HEK293 (cell line): ENCODE measurements at regions not wholly inside any gene's neighbourhood (a gene's known extent, or its start where the extent isn't known, plus 50 kb on each side); places are given as distances from the start of the nearest gene placed in this dataset.

ENCODE experiments used
- KLF16 ChIP-seq: fragments of 450-650 bp; formaldehyde crosslinking; IDR thresholded peaks from 2 replicates; pipeline ENCODE4 v1.5.1; 2017; ENCODE audit warnings: missing biosample characterization, missing genetic modification characterization
- ZNF274 ChIP-seq, 2 experiments: fragments of 200-500 bp in 1 of 2; fragments of 450-650 bp in 1 of 2; sonication (Bioruptor generic) in 1 of 2; formaldehyde crosslinking in 1 of 2; IDR thresholded peaks; 2 replicates each; pipeline versions ENCODE4 v1.5.1 to v1.6.1; 2014 to 2016; ENCODE audit warnings: borderline replicate concordance in 1 of 2, inconsistent platforms in 1 of 2, low read length in 1 of 2, missing biosample characterization in 1 of 2, missing genetic modification characterization in 1 of 2
- ZNF660 ChIP-seq: fragments of 450-650 bp; IDR thresholded peaks from 2 replicates; pipeline ENCODE4 v1.5.1; 2018; ENCODE audit warnings: missing biosample characterization, mild to moderate bottlenecking, missing genetic modification characterization
- TF ChIP-seq, protein P1 (sequence below): fragments of 450-650 bp; formaldehyde crosslinking; optimal IDR thresholded peaks from 2 replicates; pipeline ENCODE3; 2016; ENCODE audit warnings: missing biosample characterization, mild to moderate bottlenecking, missing genetic modification characterization
- TF ChIP-seq, protein P2 (sequence below): fragments of 450-650 bp; formaldehyde crosslinking; IDR thresholded peaks from 2 replicates; pipeline ENCODE4 v1.5.1; 2016; ENCODE audit warnings: missing biosample characterization, missing genetic modification characterization
- TF ChIP-seq, protein P3 (sequence below): fragments of 450-650 bp; formaldehyde crosslinking; IDR thresholded peaks from 2 replicates; pipeline ENCODE4 v1.5.1; 2016; ENCODE audit warnings: missing biosample characterization, missing genetic modification characterization
- TF ChIP-seq, protein P4 (sequence below): fragments of 450-650 bp; formaldehyde crosslinking; IDR thresholded peaks from 2 replicates; pipeline ENCODE4 v1.5.1; 2016; ENCODE audit warnings: missing biosample characterization, missing genetic modification characterization

DNA sequence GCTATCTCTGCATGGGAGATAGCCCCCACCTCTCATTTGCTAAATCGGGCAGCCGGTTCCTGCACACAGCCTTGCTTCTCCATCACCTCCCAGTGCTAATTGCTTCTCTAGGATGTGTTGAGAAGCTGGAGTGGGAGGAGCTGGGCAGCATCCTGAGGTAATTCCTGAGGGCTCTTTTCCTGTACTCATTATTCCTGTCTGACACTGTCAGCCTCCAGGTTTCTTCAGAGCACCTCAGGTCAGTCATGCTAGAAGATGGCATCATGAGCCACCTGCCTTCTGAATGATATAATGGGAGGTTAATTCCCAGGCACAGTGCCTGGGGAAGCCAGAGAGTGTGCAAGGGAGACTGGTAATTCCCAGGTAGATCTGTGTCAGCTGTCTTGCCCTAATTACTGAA, 133.0 kb downstream of the RAB38 start:
- TF ChIP-seq ZNF660 (no peak), KLF16 (no peak), ZNF274 (IDR thresholded peaks at IDR 0.05; ENCODE audit: low read length) (no peak), ZNF274 (tag by site-specific recombination; IDR thresholded peaks at IDR 0.05; ENCODE audit: borderline replicate concordance) (no peak)
- TF ChIP-seq, protein P1, sequence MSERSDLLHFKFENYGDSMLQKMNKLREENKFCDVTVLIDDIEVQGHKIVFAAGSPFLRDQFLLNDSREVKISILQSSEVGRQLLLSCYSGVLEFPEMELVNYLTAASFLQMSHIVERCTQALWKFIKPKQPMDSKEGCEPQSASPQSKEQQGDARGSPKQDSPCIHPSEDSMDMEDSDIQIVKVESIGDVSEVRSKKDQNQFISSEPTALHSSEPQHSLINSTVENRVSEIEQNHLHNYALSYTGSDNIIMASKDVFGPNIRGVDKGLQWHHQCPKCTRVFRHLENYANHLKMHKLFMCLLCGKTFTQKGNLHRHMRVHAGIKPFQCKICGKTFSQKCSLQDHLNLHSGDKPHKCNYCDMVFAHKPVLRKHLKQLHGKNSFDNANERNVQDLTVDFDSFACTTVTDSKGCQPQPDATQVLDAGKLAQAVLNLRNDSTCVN (tag by site-specific recombination): no peak
- TF ChIP-seq, protein P2, sequence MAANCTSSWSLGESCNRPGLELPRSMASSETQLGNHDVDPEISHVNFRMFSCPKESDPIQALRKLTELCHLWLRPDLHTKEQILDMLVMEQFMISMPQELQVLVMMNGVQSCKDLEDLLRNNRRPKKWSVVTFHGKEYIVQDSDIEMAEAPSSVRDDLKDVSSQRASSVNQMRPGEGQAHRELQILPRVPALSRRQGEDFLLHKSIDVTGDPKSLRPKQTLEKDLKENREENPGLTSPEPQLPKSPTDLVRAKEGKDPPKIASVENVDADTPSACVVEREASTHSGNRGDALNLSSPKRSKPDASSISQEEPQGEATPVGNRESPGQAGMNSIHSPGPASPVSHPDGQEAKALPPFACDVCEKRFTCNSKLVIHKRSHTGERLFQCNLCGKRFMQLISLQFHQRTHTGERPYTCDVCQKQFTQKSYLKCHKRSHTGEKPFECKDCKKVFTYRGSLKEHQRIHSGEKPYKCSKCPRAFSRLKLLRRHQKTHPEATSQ (tag by site-specific recombination): no peak
- TF ChIP-seq, protein P3, sequence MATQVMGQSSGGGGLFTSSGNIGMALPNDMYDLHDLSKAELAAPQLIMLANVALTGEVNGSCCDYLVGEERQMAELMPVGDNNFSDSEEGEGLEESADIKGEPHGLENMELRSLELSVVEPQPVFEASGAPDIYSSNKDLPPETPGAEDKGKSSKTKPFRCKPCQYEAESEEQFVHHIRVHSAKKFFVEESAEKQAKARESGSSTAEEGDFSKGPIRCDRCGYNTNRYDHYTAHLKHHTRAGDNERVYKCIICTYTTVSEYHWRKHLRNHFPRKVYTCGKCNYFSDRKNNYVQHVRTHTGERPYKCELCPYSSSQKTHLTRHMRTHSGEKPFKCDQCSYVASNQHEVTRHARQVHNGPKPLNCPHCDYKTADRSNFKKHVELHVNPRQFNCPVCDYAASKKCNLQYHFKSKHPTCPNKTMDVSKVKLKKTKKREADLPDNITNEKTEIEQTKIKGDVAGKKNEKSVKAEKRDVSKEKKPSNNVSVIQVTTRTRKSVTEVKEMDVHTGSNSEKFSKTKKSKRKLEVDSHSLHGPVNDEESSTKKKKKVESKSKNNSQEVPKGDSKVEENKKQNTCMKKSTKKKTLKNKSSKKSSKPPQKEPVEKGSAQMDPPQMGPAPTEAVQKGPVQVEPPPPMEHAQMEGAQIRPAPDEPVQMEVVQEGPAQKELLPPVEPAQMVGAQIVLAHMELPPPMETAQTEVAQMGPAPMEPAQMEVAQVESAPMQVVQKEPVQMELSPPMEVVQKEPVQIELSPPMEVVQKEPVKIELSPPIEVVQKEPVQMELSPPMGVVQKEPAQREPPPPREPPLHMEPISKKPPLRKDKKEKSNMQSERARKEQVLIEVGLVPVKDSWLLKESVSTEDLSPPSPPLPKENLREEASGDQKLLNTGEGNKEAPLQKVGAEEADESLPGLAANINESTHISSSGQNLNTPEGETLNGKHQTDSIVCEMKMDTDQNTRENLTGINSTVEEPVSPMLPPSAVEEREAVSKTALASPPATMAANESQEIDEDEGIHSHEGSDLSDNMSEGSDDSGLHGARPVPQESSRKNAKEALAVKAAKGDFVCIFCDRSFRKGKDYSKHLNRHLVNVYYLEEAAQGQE (tag by site-specific recombination): no peak
- TF ChIP-seq, protein P4, sequence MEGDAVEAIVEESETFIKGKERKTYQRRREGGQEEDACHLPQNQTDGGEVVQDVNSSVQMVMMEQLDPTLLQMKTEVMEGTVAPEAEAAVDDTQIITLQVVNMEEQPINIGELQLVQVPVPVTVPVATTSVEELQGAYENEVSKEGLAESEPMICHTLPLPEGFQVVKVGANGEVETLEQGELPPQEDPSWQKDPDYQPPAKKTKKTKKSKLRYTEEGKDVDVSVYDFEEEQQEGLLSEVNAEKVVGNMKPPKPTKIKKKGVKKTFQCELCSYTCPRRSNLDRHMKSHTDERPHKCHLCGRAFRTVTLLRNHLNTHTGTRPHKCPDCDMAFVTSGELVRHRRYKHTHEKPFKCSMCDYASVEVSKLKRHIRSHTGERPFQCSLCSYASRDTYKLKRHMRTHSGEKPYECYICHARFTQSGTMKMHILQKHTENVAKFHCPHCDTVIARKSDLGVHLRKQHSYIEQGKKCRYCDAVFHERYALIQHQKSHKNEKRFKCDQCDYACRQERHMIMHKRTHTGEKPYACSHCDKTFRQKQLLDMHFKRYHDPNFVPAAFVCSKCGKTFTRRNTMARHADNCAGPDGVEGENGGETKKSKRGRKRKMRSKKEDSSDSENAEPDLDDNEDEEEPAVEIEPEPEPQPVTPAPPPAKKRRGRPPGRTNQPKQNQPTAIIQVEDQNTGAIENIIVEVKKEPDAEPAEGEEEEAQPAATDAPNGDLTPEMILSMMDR: no peak
